GM23338 (cell line): ENCODE measurements at regions not wholly inside any gene's neighbourhood (a gene's known extent, or its start where the extent isn't known, plus 50 kb on each side); places are given as distances from the start of the nearest gene placed in this dataset.

ENCODE experiments used
- ATAC-seq: fragments of 200-7000 bp; cut with Tn5 transposase; 3 replicates; pipeline ENCODE4 v1.9.1; 2020
- DNase-seq: peaks from one replicate; pipeline ENCODE4 v3.0.0-alpha.2; 2015; ENCODE audit warnings: low spot score
- H2AFZ ChIP-seq: fragments of 200-600 bp; sonication (generic); 2 replicates; pipeline ENCODE4 v1.8.0; 2016; ENCODE audit warnings: antibody characterized with exemption, mild to moderate bottlenecking, moderate library complexity
- H3F3A ChIP-seq: fragments of 200-600 bp; sonication (generic); replicated peaks from 2 replicates; pipeline ENCODE4 v1.8.0; 2017; ENCODE audit warnings: antibody characterized with exemption, mixed run types, low read depth
- H3K27ac ChIP-seq: fragments of 200-600 bp; sonication (generic); 2 replicates; pipeline ENCODE4 v1.6.1; 2016; ENCODE audit warnings: low read depth
- H3K27me3 ChIP-seq: fragments of 200-600 bp; sonication (generic); 2 replicates; pipeline ENCODE4 v1.8.0; 2016; ENCODE audit warnings: mild to moderate bottlenecking, mixed run types, moderate library complexity; ENCODE audit not compliant: insufficient read depth
- H3K36me3 ChIP-seq: fragments of 200-600 bp; sonication (generic); 2 replicates; pipeline ENCODE4 v1.8.0; 2016; ENCODE audit warnings: mild to moderate bottlenecking; ENCODE audit not compliant: insufficient read depth
- H3K4me1 ChIP-seq: fragments of 200-600 bp; sonication (generic); 2 replicates; pipeline ENCODE4 v1.8.0; 2016; ENCODE audit warnings: mild to moderate bottlenecking, moderate library complexity; ENCODE audit not compliant: insufficient read depth
- H3K4me2 ChIP-seq: fragments of 200-600 bp; sonication (generic); 2 replicates; pipeline ENCODE4 v1.7.1; 2017; ENCODE audit warnings: mixed run types
- H3K4me3 ChIP-seq: fragments of 200-600 bp; sonication (generic); 2 replicates; pipeline ENCODE4 v1.6.1; 2016; ENCODE audit warnings: mixed run types
- H3K79me2 ChIP-seq: fragments of 200-600 bp; sonication (generic); replicated peaks from 2 replicates; pipeline ENCODE4 v1.8.0; 2017; ENCODE audit warnings: mild to moderate bottlenecking; ENCODE audit not compliant: insufficient read depth
- H3K9me2 ChIP-seq: fragments of 200-600 bp; sonication (generic); 2 replicates; pipeline ENCODE4 v1.8.0; 2017; ENCODE audit not compliant: insufficient read depth
- H4K20me1 ChIP-seq: fragments of 200-600 bp; sonication (generic); replicated peaks from 2 replicates; pipeline ENCODE4 v1.8.0; 2017; ENCODE audit warnings: mild to moderate bottlenecking; ENCODE audit not compliant: insufficient read depth
- H3K27ac Mint-ChIP-seq: 2 replicates; pipeline ENCODE4 v1.8.0; 2020; ENCODE audit warnings: inconsistent platforms, mild to moderate bottlenecking, moderate library complexity, mixed read lengths
- H3K27me3 Mint-ChIP-seq: 3 replicates; pipeline ENCODE4 v1.8.0; 2022; ENCODE audit warnings: low read depth, mild to moderate bottlenecking, moderate library complexity, mixed read lengths, inconsistent platforms; ENCODE audit not compliant: insufficient read depth, poor library complexity
- H3K36me3 Mint-ChIP-seq: 3 replicates; pipeline ENCODE4 v1.8.0; 2021; ENCODE audit warnings: low read depth, mild to moderate bottlenecking, inconsistent platforms, moderate library complexity, mixed read lengths
- H3K4me1 Mint-ChIP-seq: 3 replicates; pipeline ENCODE4 v1.8.0; 2020; ENCODE audit warnings: mild to moderate bottlenecking, inconsistent platforms, mixed read lengths
- H3K4me3 Mint-ChIP-seq: 3 replicates; pipeline ENCODE4 v1.8.0; 2021; ENCODE audit warnings: moderate library complexity, mild to moderate bottlenecking, inconsistent platforms, mixed read lengths
- H3K9me3 Mint-ChIP-seq: 3 replicates; pipeline ENCODE4 v1.8.0; 2020; ENCODE audit warnings: moderate library complexity, mild to moderate bottlenecking, inconsistent platforms, mixed read lengths
- POLR2AphosphoS5 ChIP-seq: IDR thresholded peaks from 2 replicates; pipeline ENCODE4 v1.6.1; 2016; ENCODE audit warnings: antibody characterized with exemption, low read depth
- ZNF114 ChIP-seq: fragments of 250-450 bp; sonication (Bioruptor Pico); IDR thresholded peaks from 2 replicates; pipeline ENCODE4 v1.5.0; 2020; ENCODE audit warnings: mild to moderate bottlenecking, moderate library complexity
- TF ChIP-seq, protein P1 (sequence below): fragments of 250-450 bp; sonication (Bioruptor Pico); IDR thresholded peaks from 2 replicates; pipeline ENCODE4 v1.5.0; 2020; ENCODE audit warnings: mild to moderate bottlenecking, moderate library complexity
- TF ChIP-seq, protein P2 (sequence below), 2 experiments: fragments of 200-600 bp in 1 of 2; sonication (generic) in 1 of 2; conservative IDR thresholded peaks; 2 replicates each; pipeline versions ENCODE4 v1.5.1 to v1.6.1; 2016 to 2017; ENCODE audit warnings: antibody characterized with exemption in 2 of 2, low read depth in 2 of 2, mild to moderate bottlenecking in 2 of 2, moderate library complexity in 1 of 2

DNA sequence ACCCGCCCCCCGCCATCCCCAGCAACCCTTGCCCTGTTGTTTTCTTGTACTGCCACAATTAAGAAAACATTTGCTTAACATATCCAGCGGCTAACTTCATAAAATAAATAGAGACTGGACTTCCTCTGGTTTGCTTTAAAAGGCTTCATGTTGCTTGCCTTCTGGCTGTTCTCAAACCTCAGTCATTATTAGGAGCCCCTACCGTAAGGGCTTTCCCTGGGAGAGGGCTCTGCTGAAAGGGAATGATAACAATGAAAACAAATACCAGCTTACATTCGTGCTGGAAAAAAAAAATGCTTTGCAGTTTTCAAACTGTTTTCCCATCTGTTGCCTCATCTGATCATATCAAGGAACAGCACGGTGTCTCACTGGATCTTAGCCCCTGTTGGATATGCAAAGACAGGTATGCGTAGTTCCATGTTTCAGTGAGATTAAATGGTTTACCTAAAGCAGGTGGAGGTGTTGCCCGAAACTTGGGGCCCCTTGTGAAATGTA is 77.2 kb upstream of the VGLL4 start (continued):
- TF ChIP-seq, protein P1, sequence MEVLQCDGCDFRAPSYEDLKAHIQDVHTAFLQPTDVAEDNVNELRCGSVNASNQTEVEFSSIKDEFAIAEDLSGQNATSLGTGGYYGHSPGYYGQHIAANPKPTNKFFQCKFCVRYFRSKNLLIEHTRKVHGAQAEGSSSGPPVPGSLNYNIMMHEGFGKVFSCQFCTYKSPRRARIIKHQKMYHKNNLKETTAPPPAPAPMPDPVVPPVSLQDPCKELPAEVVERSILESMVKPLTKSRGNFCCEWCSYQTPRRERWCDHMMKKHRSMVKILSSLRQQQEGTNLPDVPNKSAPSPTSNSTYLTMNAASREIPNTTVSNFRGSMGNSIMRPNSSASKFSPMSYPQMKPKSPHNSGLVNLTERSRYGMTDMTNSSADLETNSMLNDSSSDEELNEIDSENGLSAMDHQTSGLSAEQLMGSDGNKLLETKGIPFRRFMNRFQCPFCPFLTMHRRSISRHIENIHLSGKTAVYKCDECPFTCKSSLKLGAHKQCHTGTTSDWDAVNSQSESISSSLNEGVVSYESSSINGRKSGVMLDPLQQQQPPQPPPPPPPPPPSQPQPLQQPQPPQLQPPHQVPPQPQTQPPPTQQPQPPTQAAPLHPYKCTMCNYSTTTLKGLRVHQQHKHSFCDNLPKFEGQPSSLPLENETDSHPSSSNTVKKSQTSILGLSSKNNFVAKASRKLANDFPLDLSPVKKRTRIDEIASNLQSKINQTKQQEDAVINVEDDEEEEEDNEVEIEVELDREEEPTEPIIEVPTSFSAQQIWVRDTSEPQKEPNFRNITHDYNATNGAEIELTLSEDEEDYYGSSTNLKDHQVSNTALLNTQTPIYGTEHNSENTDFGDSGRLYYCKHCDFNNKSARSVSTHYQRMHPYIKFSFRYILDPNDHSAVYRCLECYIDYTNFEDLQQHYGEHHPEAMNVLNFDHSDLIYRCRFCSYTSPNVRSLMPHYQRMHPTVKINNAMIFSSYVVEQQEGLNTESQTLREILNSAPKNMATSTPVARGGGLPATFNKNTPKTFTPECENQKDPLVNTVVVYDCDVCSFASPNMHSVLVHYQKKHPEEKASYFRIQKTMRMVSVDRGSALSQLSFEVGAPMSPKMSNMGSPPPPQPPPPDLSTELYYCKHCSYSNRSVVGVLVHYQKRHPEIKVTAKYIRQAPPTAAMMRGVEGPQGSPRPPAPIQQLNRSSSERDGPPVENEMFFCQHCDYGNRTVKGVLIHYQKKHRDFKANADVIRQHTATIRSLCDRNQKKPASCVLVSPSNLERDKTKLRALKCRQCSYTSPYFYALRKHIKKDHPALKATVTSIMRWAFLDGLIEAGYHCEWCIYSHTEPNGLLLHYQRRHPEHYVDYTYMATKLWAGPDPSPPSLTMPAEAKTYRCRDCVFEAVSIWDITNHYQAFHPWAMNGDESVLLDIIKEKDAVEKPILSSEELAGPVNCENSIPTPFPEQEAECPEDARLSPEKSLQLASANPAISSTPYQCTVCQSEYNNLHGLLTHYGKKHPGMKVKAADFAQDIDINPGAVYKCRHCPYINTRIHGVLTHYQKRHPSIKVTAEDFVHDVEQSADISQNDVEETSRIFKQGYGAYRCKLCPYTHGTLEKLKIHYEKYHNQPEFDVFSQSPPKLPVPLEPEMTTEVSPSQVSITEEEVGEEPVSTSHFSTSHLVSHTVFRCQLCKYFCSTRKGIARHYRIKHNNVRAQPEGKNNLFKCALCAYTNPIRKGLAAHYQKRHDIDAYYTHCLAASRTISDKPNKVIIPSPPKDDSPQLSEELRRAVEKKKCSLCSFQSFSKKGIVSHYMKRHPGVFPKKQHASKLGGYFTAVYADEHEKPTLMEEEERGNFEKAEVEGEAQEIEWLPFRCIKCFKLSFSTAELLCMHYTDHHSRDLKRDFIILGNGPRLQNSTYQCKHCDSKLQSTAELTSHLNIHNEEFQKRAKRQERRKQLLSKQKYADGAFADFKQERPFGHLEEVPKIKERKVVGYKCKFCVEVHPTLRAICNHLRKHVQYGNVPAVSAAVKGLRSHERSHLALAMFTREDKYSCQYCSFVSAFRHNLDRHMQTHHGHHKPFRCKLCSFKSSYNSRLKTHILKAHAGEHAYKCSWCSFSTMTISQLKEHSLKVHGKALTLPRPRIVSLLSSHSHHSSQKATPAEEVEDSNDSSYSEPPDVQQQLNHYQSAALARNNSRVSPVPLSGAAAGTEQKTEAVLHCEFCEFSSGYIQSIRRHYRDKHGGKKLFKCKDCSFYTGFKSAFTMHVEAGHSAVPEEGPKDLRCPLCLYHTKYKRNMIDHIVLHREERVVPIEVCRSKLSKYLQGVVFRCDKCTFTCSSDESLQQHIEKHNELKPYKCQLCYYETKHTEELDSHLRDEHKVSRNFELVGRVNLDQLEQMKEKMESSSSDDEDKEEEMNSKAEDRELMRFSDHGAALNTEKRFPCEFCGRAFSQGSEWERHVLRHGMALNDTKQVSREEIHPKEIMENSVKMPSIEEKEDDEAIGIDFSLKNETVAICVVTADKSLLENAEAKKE = no peak
- TF ChIP-seq, protein P2, sequence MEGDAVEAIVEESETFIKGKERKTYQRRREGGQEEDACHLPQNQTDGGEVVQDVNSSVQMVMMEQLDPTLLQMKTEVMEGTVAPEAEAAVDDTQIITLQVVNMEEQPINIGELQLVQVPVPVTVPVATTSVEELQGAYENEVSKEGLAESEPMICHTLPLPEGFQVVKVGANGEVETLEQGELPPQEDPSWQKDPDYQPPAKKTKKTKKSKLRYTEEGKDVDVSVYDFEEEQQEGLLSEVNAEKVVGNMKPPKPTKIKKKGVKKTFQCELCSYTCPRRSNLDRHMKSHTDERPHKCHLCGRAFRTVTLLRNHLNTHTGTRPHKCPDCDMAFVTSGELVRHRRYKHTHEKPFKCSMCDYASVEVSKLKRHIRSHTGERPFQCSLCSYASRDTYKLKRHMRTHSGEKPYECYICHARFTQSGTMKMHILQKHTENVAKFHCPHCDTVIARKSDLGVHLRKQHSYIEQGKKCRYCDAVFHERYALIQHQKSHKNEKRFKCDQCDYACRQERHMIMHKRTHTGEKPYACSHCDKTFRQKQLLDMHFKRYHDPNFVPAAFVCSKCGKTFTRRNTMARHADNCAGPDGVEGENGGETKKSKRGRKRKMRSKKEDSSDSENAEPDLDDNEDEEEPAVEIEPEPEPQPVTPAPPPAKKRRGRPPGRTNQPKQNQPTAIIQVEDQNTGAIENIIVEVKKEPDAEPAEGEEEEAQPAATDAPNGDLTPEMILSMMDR (conservative IDR thresholded peaks at IDR 0.05; ENCODE audit: low read depth in 2 of 2) = no peak

DNA sequence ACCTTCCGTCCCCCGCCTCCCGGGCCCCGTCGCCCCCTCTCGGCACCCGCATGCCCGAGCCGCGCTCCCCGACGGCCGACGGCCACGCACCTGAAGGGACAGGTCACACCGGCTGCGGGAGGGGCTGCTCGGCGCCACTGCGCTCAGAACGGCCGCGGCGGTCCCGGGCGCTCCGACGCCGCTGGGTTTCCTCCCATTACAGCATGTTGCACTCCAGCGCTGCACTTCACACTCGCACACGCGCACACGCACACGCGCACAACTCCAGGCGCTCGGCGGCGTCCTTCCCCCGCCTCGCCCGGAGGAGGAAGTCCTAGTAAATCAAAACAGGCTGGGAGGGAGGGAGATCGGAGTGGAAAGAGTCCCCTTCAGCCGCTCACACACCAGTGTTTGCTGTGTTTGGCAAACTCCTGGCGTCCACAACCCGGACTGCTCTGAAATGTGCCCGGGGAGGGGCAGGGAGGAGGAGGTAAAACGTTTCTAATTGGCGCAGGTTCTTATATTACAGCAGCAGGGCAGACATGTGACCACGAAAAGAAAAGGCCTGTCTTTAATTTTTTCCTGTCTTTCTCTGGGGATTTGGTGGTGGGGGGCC is 76.7 kb upstream of the VGLL4 start:
- peaks cover 26% of the 10 kb centered on the region for H3K4me1 ChIP-seq
- H4K20me1 ChIP-seq = 0 out of 2 replicates have a peak, but pooled peaks cover under 1% of the 10 kb centered on the region
- peaks cover 27% of the 10 kb centered on the region for H3K79me2 ChIP-seq
- H3K36me3 Mint-ChIP-seq = no peaks in the 10 kb centered on the region; the same call in 2 of the 3 replicates
- peak; percentile 56 for ATAC-seq
- peak; percentile 74 for DNase-seq
- H3K27ac Mint-ChIP-seq = 0 out of 2 replicates have a peak overlapping the region, but pooled peaks have one; percentile 45
- peak overlapping the region; percentile 39; the same call in 1 of the 2 replicates for H3K27ac ChIP-seq
- H3K9me2 ChIP-seq = no peaks in the 10 kb centered on the region
- H3F3A ChIP-seq = no peaks in the 10 kb centered on the region; the same call in 1 of the 2 replicates
- peak overlapping the region; percentile 84 for H3K4me3 Mint-ChIP-seq
- peak overlapping the region; percentile 98 for H3K4me3 ChIP-seq
- peak overlapping the region; percentile 79 for H3K4me2 ChIP-seq
- peak; percentile 73 for TF ChIP-seq POLR2AphosphoS5
- no peak for TF ChIP-seq ZNF114 (CRISPR knock-in tag)
- H3K27me3 ChIP-seq = peaks cover 26% of the 10 kb centered on the region; the same call in 1 of the 2 replicates
- no peaks in the 10 kb centered on the region for H3K9me3 Mint-ChIP-seq
- peaks cover 2% of the 10 kb centered on the region for H3K27me3 Mint-ChIP-seq
- H2AFZ ChIP-seq = peak overlapping the region; percentile 99
- no peaks in the 10 kb centered on the region for H3K36me3 ChIP-seq
- H3K4me1 Mint-ChIP-seq = peaks cover 37% of the 10 kb centered on the region
